ENCODE measurements at regions not wholly inside any gene's neighbourhood (a gene's known extent, or its start where the extent isn't known, plus 50 kb on each side); places are given as distances from the start of the nearest gene placed in this dataset.

DNA sequence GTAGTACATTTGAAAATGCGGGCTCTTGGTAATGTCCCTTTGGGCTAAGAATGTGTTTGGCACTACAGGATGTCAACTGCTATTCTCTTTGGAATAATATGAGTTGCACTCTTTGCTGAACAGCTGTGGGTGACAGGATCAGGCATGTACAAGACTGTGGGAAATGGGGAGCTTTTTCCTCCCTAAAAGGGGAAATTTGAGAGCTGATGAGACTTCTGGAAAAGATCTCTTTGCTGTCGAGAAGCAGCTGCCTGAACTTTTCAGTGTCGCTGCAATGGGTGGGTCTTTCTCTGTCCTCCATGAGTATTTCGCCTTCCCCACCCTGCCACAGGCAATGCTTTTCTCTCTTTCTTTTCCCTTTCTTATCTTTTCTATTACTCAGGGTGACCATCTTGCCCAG is 762.2 kb upstream of the GCFC2 start:
- DNase-seq (no peak), ATAC-seq (no peak)
- no peak overlapping the region for H3K4me3 ChIP-seq
- in situ Hi-C loops (cut with MboI; ENCODE audit: low sequenced_read_pairs in 4 of 4) (no loop called here), intact Hi-C loops (cut with DNase I; ENCODE audit: low total_unique reads) (no loop called here)
- H3K4me1 ChIP-seq = no peaks in the 10 kb centered on the region
- H3K36me3 ChIP-seq = no peaks in the 10 kb centered on the region
- TF ChIP-seq, protein P1, sequence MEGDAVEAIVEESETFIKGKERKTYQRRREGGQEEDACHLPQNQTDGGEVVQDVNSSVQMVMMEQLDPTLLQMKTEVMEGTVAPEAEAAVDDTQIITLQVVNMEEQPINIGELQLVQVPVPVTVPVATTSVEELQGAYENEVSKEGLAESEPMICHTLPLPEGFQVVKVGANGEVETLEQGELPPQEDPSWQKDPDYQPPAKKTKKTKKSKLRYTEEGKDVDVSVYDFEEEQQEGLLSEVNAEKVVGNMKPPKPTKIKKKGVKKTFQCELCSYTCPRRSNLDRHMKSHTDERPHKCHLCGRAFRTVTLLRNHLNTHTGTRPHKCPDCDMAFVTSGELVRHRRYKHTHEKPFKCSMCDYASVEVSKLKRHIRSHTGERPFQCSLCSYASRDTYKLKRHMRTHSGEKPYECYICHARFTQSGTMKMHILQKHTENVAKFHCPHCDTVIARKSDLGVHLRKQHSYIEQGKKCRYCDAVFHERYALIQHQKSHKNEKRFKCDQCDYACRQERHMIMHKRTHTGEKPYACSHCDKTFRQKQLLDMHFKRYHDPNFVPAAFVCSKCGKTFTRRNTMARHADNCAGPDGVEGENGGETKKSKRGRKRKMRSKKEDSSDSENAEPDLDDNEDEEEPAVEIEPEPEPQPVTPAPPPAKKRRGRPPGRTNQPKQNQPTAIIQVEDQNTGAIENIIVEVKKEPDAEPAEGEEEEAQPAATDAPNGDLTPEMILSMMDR (IDR thresholded peaks at IDR 0.05 in 4 of 5, conservative IDR thresholded peaks at IDR 0.05 in 1 of 5) = no peak
- no peak for TF ChIP-seq POLR2A (IDR thresholded peaks at IDR 0.05)
- no peaks in the 10 kb centered on the region for H3K27me3 ChIP-seq
- H3K27ac ChIP-seq = no peak overlapping the region
- no peaks in the 10 kb centered on the region for H3K9me3 ChIP-seq

DNA sequence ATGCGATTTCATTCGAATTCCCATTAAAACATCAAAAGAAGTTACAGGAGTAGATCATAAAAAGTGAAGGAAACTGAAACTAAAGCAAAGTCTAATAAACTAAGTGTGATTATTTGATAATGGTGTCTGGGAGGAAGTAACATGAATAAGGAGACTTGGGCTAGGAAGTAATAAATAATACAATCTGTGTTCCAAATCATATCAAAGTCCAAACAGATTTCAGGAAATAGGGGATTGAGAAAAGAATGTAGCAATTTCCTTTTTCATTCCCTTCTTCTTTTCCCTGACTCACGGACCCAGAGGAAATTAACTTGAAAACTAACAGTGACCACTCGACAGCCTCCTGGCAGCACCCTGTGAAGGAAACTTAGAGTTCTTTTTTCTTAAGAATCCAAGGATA is 758.4 kb upstream of the GCFC2 start:
- Histone ChIP-seq H3K4me1 (no peaks in the 10 kb centered on the region), H3K36me3 (no peaks in the 10 kb centered on the region), H3K4me3 (no peak overlapping the region), H3K9me3 (no peaks in the 10 kb centered on the region), H3K27me3 (no peaks in the 10 kb centered on the region), H3K27ac (no peak overlapping the region)
- DNase-seq (no peak), ATAC-seq (no peak)
- in situ Hi-C loops (cut with MboI; ENCODE audit: low sequenced_read_pairs in 4 of 4) (no loop called here), intact Hi-C loops (cut with DNase I; ENCODE audit: low total_unique reads) (no loop called here)
- TF ChIP-seq, protein P1 (IDR thresholded peaks at IDR 0.05 in 4 of 5, conservative IDR thresholded peaks at IDR 0.05 in 1 of 5) = no peak
- no peak for TF ChIP-seq POLR2A (IDR thresholded peaks at IDR 0.05)

- H3K36me3 ChIP-seq = no peaks in the 10 kb centered on the region
- intact Hi-C loops (cut with DNase I; ENCODE audit: low total_unique reads) = no loop called here
- no peak for TF ChIP-seq POLR2A (IDR thresholded peaks at IDR 0.05)
- TF ChIP-seq, protein P1 (IDR thresholded peaks at IDR 0.05 in 4 of 5, conservative IDR thresholded peaks at IDR 0.05 in 1 of 5) = no peak
- ATAC-seq (no peak), DNase-seq (no peak)
- H3K9me3 ChIP-seq = no peaks in the 10 kb centered on the region
- no peaks in the 10 kb centered on the region for H3K27me3 ChIP-seq
- no peaks in the 10 kb centered on the region for H3K4me1 ChIP-seq
- in situ Hi-C loops (cut with MboI; ENCODE audit: low sequenced_read_pairs in 4 of 4) = no loop called here
- H3K4me3 ChIP-seq = no peak overlapping the region
- no peak overlapping the region for H3K27ac ChIP-seq
Observed at GRCh38 chr2:76467326-76467725, 756.6 kb upstream of the GCFC2 start.

DNA sequence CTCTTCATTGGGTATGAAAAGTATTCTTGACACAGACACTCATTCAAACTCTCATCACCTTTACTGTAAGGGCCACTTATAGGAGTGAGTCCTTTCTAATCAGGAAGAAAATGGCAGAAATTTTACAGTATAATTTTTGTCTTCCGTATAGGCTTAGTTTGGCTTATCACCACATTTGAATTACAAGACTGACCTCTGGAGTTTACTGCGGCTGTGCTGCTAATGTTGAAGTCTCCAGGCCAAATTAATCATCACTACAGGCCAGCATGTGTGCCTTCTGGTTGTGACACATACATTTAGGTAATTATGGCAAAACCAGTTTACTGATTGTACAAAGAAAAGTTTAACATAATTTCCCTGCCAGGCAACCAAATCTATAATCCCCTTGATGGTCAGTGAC is 753.6 kb upstream of the GCFC2 start:
- Histone ChIP-seq H3K27ac (no peak overlapping the region), H3K4me3 (no peak overlapping the region), H3K36me3 (no peaks in the 10 kb centered on the region), H3K9me3 (no peaks in the 10 kb centered on the region), H3K27me3 (no peaks in the 10 kb centered on the region), H3K4me1 (no peaks in the 10 kb centered on the region)
- intact Hi-C loops (cut with DNase I; ENCODE audit: low total_unique reads) = no loop called here
- in situ Hi-C loops (cut with MboI; ENCODE audit: low sequenced_read_pairs in 4 of 4) = no loop called here
- ATAC-seq = no peak
- TF ChIP-seq, protein P1 (IDR thresholded peaks at IDR 0.05 in 4 of 5, conservative IDR thresholded peaks at IDR 0.05 in 1 of 5) = no peak
- TF ChIP-seq POLR2A (IDR thresholded peaks at IDR 0.05) = no peak
- DNase-seq = no peak

GRCh38 chr2:76461431-76461830 is 750.7 kb upstream of the GCFC2 start:
- in situ Hi-C loops (cut with MboI; ENCODE audit: low sequenced_read_pairs in 4 of 4) (no loop called here), intact Hi-C loops (cut with DNase I; ENCODE audit: low total_unique reads) (no loop called here)
- no peaks in the 10 kb centered on the region for H3K36me3 ChIP-seq
- H3K9me3 ChIP-seq = no peaks in the 10 kb centered on the region
- no peak overlapping the region for H3K4me3 ChIP-seq
- no peak for DNase-seq
- no peaks in the 10 kb centered on the region for H3K4me1 ChIP-seq
- ATAC-seq = no peak
- H3K27me3 ChIP-seq = no peaks in the 10 kb centered on the region
- TF ChIP-seq, protein P1 (IDR thresholded peaks at IDR 0.05 in 4 of 5, conservative IDR thresholded peaks at IDR 0.05 in 1 of 5) = no peak
- no peak for TF ChIP-seq POLR2A (IDR thresholded peaks at IDR 0.05)
- H3K27ac ChIP-seq = no peak overlapping the region
